HEK293T (cell line): ENCODE measurements at regions not wholly inside any gene's neighbourhood (a gene's known extent, or its start where the extent isn't known, plus 50 kb on each side); places are given as distances from the start of the nearest gene placed in this dataset.

Experiments used
- CTCF ChIA-PET: fragments of 350-600 bp; formaldehyde crosslinking; extraction: SDS; loops from one replicate; lab custom pipeline; 2021; ENCODE audit warnings: antibody characterized with exemption, inconsistent platforms; lab: Yijun Ruan, JAX
- POLR2A ChIA-PET: fragments of 350-600 bp; formaldehyde crosslinking; extraction: SDS; loops from one replicate; lab custom pipeline; 2020; ENCODE audit warnings: antibody characterized with exemption, inconsistent platforms; lab: Yijun Ruan, JAX
- DNase-seq: peaks from one replicate; pipeline ENCODE4 v3.0.0; 2012; ENCODE audit warnings: mixed read lengths; ENCODE audit errors: extremely low spot score
- ARNT ChIP-seq: fragments of 450-650 bp; IDR thresholded peaks from 2 replicates; pipeline ENCODE4 v1.6.1; 2017; ENCODE audit warnings: mild to moderate bottlenecking
- BHLHE40 ChIP-seq: fragments of 450-650 bp; IDR thresholded peaks from 2 replicates; pipeline ENCODE4 v1.6.1; 2016; ENCODE audit warnings: mild to moderate bottlenecking, moderate library complexity, borderline replicate concordance
- CTBP1 ChIP-seq: fragments of 450-650 bp; IDR thresholded peaks from 2 replicates; pipeline ENCODE4 v1.6.1; 2016; ENCODE audit warnings: borderline replicate concordance
- ELF4 ChIP-seq: fragments of 450-650 bp; IDR thresholded peaks from 2 replicates; pipeline ENCODE4 v1.6.1; 2017; ENCODE audit warnings: antibody characterized with exemption
- FOXA1 ChIP-seq: fragments of 450-650 bp; IDR thresholded peaks from 2 replicates; pipeline ENCODE4 v1.6.1; 2016; ENCODE audit warnings: mild to moderate bottlenecking
- FOXK2 ChIP-seq: fragments of 450-650 bp; IDR thresholded peaks from 2 replicates; pipeline ENCODE4 v1.6.1; 2016; ENCODE audit warnings: mild to moderate bottlenecking
- FOXM1 ChIP-seq: fragments of 450-650 bp; IDR thresholded peaks from 2 replicates; pipeline ENCODE4 v1.6.1; 2017; ENCODE audit warnings: mild to moderate bottlenecking, borderline replicate concordance
- HDGF ChIP-seq: fragments of 450-650 bp; IDR thresholded peaks from 2 replicates; pipeline ENCODE4 v1.6.1; 2017; ENCODE audit warnings: antibody characterized with exemption, borderline replicate concordance
- L3MBTL2 ChIP-seq: fragments of 450-650 bp; conservative IDR thresholded peaks from 2 replicates; pipeline ENCODE4 v1.6.1; 2016; ENCODE audit warnings: mild to moderate bottlenecking
- LEF1 ChIP-seq: fragments of 450-650 bp; IDR thresholded peaks from 2 replicates; pipeline ENCODE4 v1.6.1; 2017; ENCODE audit warnings: mild to moderate bottlenecking, borderline replicate concordance
- NFRKB ChIP-seq: fragments of 450-650 bp; IDR thresholded peaks from 2 replicates; pipeline ENCODE4 v1.6.1; 2016; ENCODE audit warnings: mild to moderate bottlenecking, moderate library complexity
- PKNOX1 ChIP-seq: fragments of 450-650 bp; IDR thresholded peaks from 2 replicates; pipeline ENCODE4 v1.6.1; 2016
- SP1 ChIP-seq: fragments of 450-650 bp; IDR thresholded peaks from 2 replicates; pipeline ENCODE4 v1.6.1; 2017
- SUZ12 ChIP-seq: fragments of 450-650 bp; IDR thresholded peaks from 2 replicates; pipeline ENCODE4 v1.6.1; 2016; ENCODE audit warnings: mild to moderate bottlenecking
- TARDBP ChIP-seq: fragments of 450-650 bp; IDR thresholded peaks from 2 replicates; pipeline ENCODE4 v1.6.1; 2016
- ZNF384 ChIP-seq: fragments of 450-650 bp; IDR thresholded peaks from 2 replicates; pipeline ENCODE4 v1.6.1; 2016

DNA sequence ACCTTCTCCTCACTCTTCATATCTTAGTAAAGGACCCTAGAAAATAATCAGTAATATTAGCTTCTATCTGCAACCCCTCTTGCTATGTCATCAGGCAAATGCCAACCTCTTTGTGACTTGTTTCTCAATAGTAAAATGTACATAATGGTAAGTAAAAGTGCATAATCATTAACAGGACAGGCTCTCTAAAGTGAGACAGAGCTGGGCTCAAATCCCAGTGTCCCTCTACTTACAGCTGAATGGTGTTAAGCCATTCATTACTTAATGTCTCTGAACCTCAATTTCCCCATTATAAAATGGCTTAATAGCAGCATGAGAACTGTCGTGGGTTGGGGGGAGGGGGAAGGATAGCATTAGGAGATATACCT is 62.6 kb upstream of the ATP11B start:
- POLR2A ChIA-PET = no interaction called here
- TF ChIP-seq ELF4 (no peak), LEF1 (no peak), BHLHE40 (no peak), FOXK2 (no peak), CTBP1 (no peak), TARDBP (no peak), PKNOX1 (no peak), FOXM1 (no peak), SUZ12 (no peak)
- CTCF ChIA-PET = no interaction called here
- DNase-seq = no peak

DNA sequence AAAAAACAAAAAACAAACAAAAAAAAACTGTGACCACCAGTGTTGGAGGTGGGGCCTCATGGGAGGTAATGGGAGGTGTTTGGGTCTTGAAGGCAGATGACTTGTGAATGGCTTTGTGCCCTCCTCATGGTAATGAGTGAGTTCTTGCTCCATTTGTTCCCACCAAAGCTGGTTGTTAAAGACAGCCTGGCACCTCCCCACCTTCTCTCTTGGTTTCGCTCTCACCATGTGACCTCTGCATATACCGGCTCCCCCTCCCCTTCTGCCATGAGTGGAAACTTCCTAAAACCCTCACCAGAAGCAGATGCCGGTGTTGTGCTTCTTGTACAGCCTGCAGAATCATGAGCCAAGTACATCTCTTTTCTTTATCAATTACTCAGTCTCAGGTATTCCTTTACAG is 61.5 kb upstream of the ATP11B start:
- CTCF ChIA-PET = no interaction called here
- TF ChIP-seq CTBP1 (no peak), BHLHE40 (no peak), LEF1 (no peak), FOXK2 (no peak), SUZ12 (no peak), PKNOX1 (no peak), ZNF384 (no peak), ARNT (no peak), FOXM1 (no peak), L3MBTL2 (no peak), ELF4 (no peak), HDGF (no peak), SP1 (no peak), FOXA1 (no peak), TARDBP (no peak), NFRKB (no peak)
- DNase-seq = no peak
- POLR2A ChIA-PET = no interaction called here

DNA sequence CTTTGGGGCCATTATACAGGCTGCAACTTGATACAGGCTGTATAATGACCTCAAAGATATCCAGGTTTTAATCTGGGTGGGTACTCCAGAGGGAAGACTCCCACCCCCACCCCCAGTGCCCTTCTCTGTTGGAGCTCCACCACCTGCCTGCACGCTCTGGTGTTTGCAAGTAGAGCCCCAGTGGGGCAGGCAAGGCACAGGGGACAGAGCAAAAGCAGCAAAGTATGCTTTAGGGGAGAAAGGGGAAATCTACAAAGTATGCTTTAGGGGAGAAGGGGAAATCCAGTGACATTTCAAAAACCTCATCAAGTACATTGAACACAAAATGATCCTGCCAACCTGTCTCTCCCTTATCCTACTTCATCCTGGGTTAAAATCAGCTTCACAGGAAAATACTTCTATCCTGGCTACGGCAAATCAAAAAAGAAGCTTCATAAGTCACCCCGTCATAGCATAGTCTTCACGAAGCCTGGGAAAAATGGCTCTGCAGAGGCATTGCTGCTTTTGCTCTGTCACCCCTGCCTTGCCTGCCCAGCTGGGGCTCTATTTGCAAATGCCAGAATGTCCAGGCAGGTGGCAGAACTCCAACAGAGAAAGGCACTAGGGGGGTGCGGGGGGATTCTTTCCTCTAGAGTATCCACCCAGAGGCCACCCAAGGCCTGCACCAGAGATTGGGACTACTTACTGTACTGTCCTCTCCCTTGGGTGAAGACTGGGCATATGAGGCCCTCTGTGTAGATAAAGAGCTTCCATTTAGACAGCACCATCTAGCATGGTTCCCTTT is 60.9 kb upstream of the ATP11B start:
- DNase-seq = no peak
- TF ChIP-seq FOXM1 = no peak
- ChIA-PET POLR2A (no interaction called here), CTCF (no interaction called here)

- TF ChIP-seq PKNOX1 (no peak), TARDBP (no peak), CTBP1 (no peak), FOXA1 (no peak), HDGF (no peak), FOXM1 (no peak), ARNT (no peak), SP1 (no peak), ZNF384 (no peak), NFRKB (no peak)
- ChIA-PET POLR2A (no interaction called here), CTCF (no interaction called here)
- no peak for DNase-seq
These were observed 57.6 kb upstream of the ATP11B start for GRCh38 chr3:182735672-182736071.

- POLR2A ChIA-PET = no interaction called here
- CTCF ChIA-PET = no interaction called here
- TF ChIP-seq SUZ12 = no peak
- no peak for TF ChIP-seq SP1
- no peak for TF ChIP-seq ZNF384
- no peak for TF ChIP-seq HDGF
- no peak for TF ChIP-seq FOXK2
- no peak for TF ChIP-seq ELF4
- TF ChIP-seq BHLHE40 = no peak
- TF ChIP-seq PKNOX1 = no peak
- TF ChIP-seq CTBP1 = no peak
- TF ChIP-seq FOXM1 = no peak
- TF ChIP-seq L3MBTL2 = no peak
- TF ChIP-seq LEF1 = no peak
- no peak for TF ChIP-seq FOXA1
- no peak for TF ChIP-seq TARDBP
- TF ChIP-seq ARNT = no peak
- TF ChIP-seq NFRKB = no peak
- DNase-seq = no peak
These were observed 55.5 kb upstream of the ATP11B start for GRCh38 chr3:182737825-182738224.

DNA sequence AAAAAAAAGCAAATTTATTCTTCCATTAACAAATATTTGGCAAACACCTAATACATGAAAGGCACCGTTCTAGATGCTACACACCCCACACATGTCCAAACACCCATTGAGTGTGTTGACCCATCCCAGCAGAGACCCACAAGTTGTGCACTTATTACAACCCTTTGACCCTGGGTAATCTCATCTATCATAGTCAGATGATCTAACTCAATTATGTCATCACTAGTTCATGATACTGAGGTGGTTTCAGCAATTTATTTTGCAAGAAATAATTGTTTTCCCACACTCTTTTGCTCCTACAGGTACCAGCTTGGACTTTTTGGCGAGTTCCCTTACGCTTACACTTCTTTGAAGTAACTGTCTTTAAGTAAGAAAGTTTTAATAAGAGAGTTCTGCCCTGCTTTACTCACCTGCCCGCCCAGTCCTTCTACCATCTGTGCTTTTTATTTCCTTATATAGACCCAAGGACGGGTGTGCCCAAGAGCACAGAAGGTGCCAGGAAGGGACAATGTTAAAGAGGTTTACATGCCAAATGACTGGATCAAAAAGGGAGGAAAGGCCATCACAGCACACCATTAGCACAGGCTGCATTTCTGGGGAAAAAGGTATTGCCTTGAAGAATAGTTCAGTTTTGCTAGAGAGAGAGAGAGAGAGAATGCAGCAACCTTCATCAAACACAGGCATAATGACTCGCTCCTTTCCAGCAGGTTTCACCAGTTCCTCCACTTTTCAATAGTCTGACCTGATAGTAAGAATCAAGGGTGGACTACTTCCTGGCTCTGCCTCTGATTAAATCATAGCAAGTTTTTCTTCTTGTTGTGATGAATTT is 54.5 kb upstream of the ATP11B start:
- DNase-seq = no peak
- ChIA-PET POLR2A (interaction anchor here (0.8 kb wide), 1 partner anchor 22 kb away, joined by 3 read pairs; no protein-coding TSS in a partner anchor), CTCF (no interaction called here)
- no peak for TF ChIP-seq ZNF384
- 0 out of 2 replicates have a peak, but pooled peaks have one; percentile 24 for TF ChIP-seq PKNOX1
- no peak for TF ChIP-seq LEF1
- TF ChIP-seq NFRKB = no peak
